Naive thymus-derived CD8-positive, alpha-beta T cell (primary cell): ENCODE measurements at regions not wholly inside any gene's neighbourhood (a gene's known extent, or its start where the extent isn't known, plus 50 kb on each side); places are given as distances from the start of the nearest gene placed in this dataset.

ENCODE experiments used
- ATAC-seq, 2 donors: fragments of 150-1000 bp; cut with Tn5 transposase in 1 of 2; sonication (Bioruptor Pico), chemical (Tn5 transposase) in 1 of 2; 1 replicate in 1 of 2; 2 replicates in 1 of 2; pipeline ENCODE4 v1.10.0; 2021; ENCODE audit warnings: mild to moderate bottlenecking in 2 of 2, moderate library complexity in 2 of 2
- POLR2A ChIA-PET: fragments of 350-600 bp; sonication (Branson Sonifier 250); formaldehyde crosslinking; loops from one replicate; lab custom pipeline; 2021; ENCODE audit warnings: antibody characterized with exemption; lab: Charles Lee
- DNase-seq, 10 donors: peaks; one replicate each; pipeline versions ENCODE4 v3.0.0 to v3.0.0-alpha.2; 2020 to 2022
- H3K27ac Mint-ChIP-seq, 10 donors: one replicate each; pipeline ENCODE4 v1.8.0; 2020 to 2022; ENCODE audit warnings: mild to moderate bottlenecking in 10 of 10, mixed read lengths in 10 of 10, moderate library complexity in 4 of 10, inconsistent platforms in 1 of 10
- H3K27me3 Mint-ChIP-seq, 5 donors: one replicate each; pipeline ENCODE4 v1.8.0; 2021 to 2022; ENCODE audit warnings: mixed read lengths in 5 of 5
- H3K36me3 Mint-ChIP-seq, 3 donors: one replicate each; pipeline ENCODE4 v1.8.0; 2020 to 2022; ENCODE audit warnings: mixed read lengths in 3 of 3, mild to moderate bottlenecking in 2 of 3, inconsistent platforms in 1 of 3
- H3K4me1 Mint-ChIP-seq, 4 donors: one replicate each; pipeline ENCODE4 v1.8.0; 2021 to 2022; ENCODE audit warnings: mixed read lengths in 4 of 4
- H3K4me3 Mint-ChIP-seq, 10 donors: one replicate each; pipeline ENCODE4 v1.8.0; 2020 to 2022; ENCODE audit warnings: mild to moderate bottlenecking in 10 of 10, mixed read lengths in 10 of 10, moderate library complexity in 6 of 10, inconsistent platforms in 1 of 10
- H3K9me3 Mint-ChIP-seq, 9 donors: one replicate each; pipeline ENCODE4 v1.8.0; 2020 to 2022; ENCODE audit warnings: mixed read lengths in 9 of 9, mild to moderate bottlenecking in 3 of 9, inconsistent platforms in 1 of 9, moderate library complexity in 1 of 9

DNA sequence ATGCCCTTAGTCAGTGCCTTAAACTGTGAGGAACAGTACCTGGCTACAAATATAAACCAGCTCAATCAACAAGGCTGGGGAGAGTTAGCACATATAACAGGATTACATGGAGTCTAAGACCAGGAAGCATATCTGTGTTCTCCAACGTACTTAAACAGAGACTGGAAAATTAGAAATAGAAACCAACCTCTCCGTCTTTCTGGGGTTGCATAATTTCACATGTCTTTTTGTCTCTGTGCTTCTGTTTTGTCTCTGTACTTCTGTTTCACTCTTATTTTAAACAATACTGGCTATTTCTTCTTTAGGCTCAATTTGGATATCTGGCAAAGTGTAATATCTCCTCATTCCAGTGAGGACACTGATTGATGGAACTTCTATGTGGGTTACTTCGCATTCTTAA is 749.0 kb upstream of the ZEB2 start:
- POLR2A ChIA-PET, result no interaction called here
- H3K27me3 Mint-ChIP-seq, result peaks cover 7 to 11% (median 9%) of the 10 kb centered on the region in 5 donors
- no peak overlapping the region for H3K27ac Mint-ChIP-seq
- H3K4me3 Mint-ChIP-seq, result no peak overlapping the region
- peaks cover 0 to 17% (median 0%) of the 10 kb centered on the region in 3 donors for H3K36me3 Mint-ChIP-seq
- DNase-seq, result no peak
- peaks cover 0 to 23% (median 7%) of the 10 kb centered on the region in 9 donors for H3K9me3 Mint-ChIP-seq
- ATAC-seq, result no peak
- no peaks in the 10 kb centered on the region for H3K4me1 Mint-ChIP-seq

DNA sequence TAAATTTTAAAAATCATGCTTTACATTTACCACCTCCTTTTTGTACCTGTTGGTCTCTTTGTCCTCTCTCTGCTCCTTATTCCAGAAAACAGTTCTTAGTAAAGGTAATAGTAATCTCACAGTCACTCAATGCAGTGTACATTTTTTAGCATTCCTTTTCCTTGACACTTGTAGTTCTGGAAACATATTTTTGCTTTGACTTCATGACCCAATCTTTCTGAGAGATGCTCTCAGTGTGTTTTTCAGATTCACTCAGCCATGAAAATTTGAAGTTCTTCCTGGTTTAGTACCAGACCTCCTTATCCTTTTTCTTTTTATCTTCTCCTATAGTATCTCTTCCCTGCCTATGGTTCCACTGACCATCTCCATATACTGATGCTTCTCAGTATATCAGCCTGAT is 747.5 kb upstream of the ZEB2 start:
- ATAC-seq, result no peak
- peaks cover 0 to 7% (median 0%) of the 10 kb centered on the region in 3 donors for H3K36me3 Mint-ChIP-seq

DNA sequence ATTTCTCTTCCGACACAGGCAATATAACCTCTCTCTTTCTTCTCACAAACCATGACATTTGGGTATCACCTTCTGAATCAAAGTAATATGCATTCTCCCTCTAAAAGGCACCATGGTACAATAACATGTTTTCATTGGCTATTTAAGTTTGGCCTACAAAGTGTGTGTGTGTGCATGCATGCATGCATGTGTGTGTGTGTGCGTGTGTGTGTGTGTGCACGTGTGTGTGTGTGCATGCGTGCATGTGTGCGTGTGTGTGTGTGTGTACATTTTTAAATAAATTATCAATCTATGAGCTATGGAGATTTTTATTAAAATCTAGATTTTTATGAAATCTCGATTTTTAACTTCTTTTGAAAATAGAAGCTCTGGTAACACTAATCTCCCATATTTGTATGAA is 745.3 kb upstream of the ZEB2 start:
- Mint-ChIP-seq H3K27ac (no peak overlapping the region), H3K36me3 (no peaks in the 10 kb centered on the region), H3K4me3 (no peak overlapping the region), H3K27me3 (peaks cover 7 to 20% (median 13%) of the 10 kb centered on the region in 5 donors), H3K4me1 (no peaks in the 10 kb centered on the region), H3K9me3 (peaks cover 0 to 2% (median 0%) of the 10 kb centered on the region in 9 donors)
- POLR2A ChIA-PET, result no interaction called here
- ATAC-seq (no peak), DNase-seq (no peak)

More for the DNA sequence above, 747.5 kb upstream of the ZEB2 start:
- no peak overlapping the region for H3K4me3 Mint-ChIP-seq
- no peak overlapping the region for H3K27ac Mint-ChIP-seq
- H3K27me3 Mint-ChIP-seq, result peaks cover 7 to 12% (median 10%) of the 10 kb centered on the region in 5 donors
- peaks cover 0 to 12% (median 5%) of the 10 kb centered on the region in 9 donors for H3K9me3 Mint-ChIP-seq
- POLR2A ChIA-PET, result no interaction called here
- H3K4me1 Mint-ChIP-seq, result no peaks in the 10 kb centered on the region
- DNase-seq, result no peak

DNA sequence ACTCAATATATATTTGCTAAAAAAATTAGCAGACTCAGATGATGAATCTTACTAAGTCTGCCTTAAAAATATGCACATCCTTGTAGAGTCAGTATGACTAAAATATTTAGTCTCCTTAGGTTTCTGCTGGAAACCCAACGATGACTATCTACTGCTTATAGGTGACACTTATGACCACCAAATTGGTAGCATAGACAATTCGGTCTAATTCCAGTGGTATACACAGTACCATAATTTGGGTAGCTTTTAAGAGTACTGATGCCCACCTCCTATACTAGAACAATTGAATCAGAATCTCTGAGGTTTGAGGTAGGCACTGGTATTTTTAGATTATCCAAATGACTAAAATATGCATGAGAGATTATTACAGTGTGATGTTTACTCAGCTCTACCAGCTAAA is 740.8 kb upstream of the ZEB2 start:
- no peak for ATAC-seq
- Mint-ChIP-seq H3K4me1 (peaks cover 6 to 11% (median 8%) of the 10 kb centered on the region in 4 donors), H3K9me3 (peaks cover 0 to 3% (median 0%) of the 10 kb centered on the region in 9 donors), H3K36me3 (no peaks in the 10 kb centered on the region), H3K4me3 (no peak overlapping the region), H3K27ac (no peak overlapping the region), H3K27me3 (peaks cover 7 to 41% (median 18%) of the 10 kb centered on the region in 5 donors)
- POLR2A ChIA-PET, result no interaction called here
- no peak for DNase-seq

DNA sequence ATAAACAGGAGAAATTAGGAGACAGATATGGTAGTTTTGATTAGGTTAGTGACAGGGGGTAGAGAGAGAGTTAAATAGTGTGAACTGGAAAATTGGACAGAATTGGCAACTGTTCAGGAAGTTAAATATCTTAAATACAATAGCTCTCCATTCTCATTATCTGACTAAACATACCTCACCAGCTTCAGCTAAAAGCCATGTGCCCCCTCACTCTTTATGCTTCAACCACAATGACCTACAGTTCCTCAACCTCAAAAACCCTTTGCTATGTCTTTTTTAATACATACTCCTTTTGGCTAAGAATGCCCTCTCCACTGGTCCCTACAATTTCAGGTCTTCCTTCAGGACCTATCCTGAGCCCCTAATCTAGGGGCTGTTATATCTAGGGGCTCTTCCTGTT is 740.2 kb upstream of the ZEB2 start:
- H3K9me3 Mint-ChIP-seq, result peaks cover 0 to 3% (median 0%) of the 10 kb centered on the region in 9 donors
- DNase-seq, result no peak
- H3K4me3 Mint-ChIP-seq, result no peak overlapping the region
- POLR2A ChIA-PET, result no interaction called here
- H3K4me1 Mint-ChIP-seq, result peaks cover 6 to 11% (median 8%) of the 10 kb centered on the region in 4 donors
- H3K27me3 Mint-ChIP-seq, result peaks cover 8 to 40% (median 17%) of the 10 kb centered on the region in 5 donors
- no peak overlapping the region for H3K27ac Mint-ChIP-seq
- no peaks in the 10 kb centered on the region for H3K36me3 Mint-ChIP-seq
- ATAC-seq, result no peak

DNA sequence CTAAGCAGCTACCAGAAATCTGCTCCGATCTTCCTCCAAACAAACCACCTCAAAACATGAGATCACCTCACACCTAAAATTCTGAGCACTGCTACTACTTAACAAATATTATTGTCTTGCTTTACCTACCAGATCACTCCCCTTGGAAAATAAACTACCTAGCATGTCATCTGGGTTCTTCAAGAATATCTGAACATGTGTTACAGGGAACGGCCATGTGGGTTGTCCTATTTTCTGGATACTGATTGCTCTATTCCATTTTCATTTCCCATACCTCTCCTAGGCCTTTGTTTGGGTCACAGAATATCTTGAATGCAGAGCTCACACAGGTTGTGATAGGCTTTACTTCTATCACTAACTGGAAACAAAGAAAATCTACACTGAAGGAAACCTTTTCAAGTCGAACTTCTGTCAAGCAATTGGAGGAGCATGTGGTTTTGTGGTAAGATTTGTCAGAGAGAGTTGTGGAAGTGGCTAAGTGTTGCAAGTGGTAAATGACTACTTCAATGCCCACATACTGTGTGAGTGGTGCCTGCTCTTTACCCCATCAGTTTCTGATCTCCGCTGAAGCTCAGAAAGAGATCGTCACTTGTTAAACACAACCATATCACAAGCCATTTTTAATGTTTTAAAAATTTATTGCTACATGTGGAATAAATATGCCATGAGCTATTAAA is 739.1 kb upstream of the ZEB2 start:
- no peak overlapping the region for H3K4me3 Mint-ChIP-seq

DNA sequence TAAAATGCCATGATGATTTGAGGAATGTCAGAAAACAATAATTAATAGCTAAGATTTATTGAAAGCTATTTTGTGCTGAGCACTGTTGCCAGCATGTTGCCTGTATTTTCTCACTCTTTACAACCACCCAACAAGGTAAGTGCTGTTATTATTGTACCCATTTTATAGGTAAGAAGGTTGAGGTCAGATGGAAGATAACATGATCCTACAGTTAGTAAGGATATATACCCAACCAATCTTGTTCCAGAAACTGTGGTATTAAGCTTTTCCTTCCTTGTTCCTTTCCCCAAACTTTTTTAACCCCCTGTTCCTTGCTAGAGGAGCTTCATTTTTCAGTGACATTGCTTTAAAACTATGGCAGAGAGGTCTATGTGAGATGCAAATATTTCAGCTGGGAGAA is 738.0 kb upstream of the ZEB2 start:
- no peak overlapping the region for H3K4me3 Mint-ChIP-seq
- ATAC-seq (no peak), DNase-seq (no peak)
- no peak overlapping the region for H3K27ac Mint-ChIP-seq
- peaks cover 13 to 46% (median 17%) of the 10 kb centered on the region in 5 donors for H3K27me3 Mint-ChIP-seq
- peaks cover 0 to 11% (median 0%) of the 10 kb centered on the region in 9 donors for H3K9me3 Mint-ChIP-seq
- H3K4me1 Mint-ChIP-seq, result peaks cover 6 to 11% (median 8%) of the 10 kb centered on the region in 4 donors
- H3K36me3 Mint-ChIP-seq, result no peaks in the 10 kb centered on the region
- POLR2A ChIA-PET, result no interaction called here

More for the DNA sequence above, 739.1 kb upstream of the ZEB2 start:
- Mint-ChIP-seq H3K27ac (no peak overlapping the region), H3K9me3 (peaks cover 0 to 11% (median 0%) of the 10 kb centered on the region in 9 donors), H3K4me1 (peaks cover 6 to 11% (median 8%) of the 10 kb centered on the region in 4 donors), H3K27me3 (peaks cover 10 to 44% (median 15%) of the 10 kb centered on the region in 5 donors), H3K36me3 (no peaks in the 10 kb centered on the region)
- peak in 5 of 10 donors; percentile 1 to 68 (median 49) for DNase-seq
- POLR2A ChIA-PET, result no interaction called here
- ATAC-seq, result peak; percentile 65 to 92

DNA sequence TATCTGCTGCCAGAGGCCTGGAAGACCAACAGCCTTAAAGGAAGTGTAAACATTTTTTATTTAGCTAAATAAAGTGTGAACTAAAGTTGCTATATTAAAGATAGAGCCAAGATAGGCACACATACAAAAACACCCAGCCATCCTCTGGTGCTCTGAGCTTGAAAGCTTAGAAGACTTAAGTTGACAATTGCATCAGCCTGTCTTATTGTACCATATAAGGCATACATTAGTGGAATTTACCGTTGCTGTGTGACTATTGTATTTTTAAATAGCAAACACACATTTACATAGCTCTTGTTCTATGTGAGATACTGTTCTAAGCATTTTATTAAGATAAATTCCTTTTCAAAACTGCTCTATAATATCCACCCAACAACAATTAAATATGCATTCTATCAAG is 736.6 kb upstream of the ZEB2 start:
- ATAC-seq (no peak), DNase-seq (no peak)
- Mint-ChIP-seq H3K36me3 (no peaks in the 10 kb centered on the region), H3K4me3 (no peak overlapping the region), H3K27ac (no peak overlapping the region), H3K27me3 (peaks cover 12 to 45% (median 17%) of the 10 kb centered on the region in 5 donors), H3K9me3 (peaks cover 0 to 11% (median 0%) of the 10 kb centered on the region in 9 donors), H3K4me1 (peaks cover 6 to 11% (median 8%) of the 10 kb centered on the region in 4 donors)
- POLR2A ChIA-PET, result no interaction called here

DNA sequence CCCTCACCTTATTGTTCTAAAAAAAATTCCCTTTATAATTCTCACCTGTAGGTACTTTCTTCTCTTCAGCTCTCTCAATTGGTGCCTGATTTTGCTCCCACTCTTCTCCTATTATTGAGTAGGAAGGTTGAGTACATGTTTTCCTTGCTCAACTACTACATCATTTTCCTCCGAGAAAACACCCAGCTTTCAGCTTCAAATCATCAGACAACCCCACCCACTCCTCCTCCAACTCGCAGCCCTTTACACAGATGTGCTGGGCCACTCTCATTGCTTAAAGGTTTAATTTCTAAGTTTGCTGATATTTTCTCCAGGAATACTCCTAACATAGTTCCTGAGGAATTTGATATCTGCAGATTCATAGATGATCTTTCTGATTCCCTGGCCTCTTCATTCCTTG is 734.4 kb upstream of the ZEB2 start:
- H3K27me3 Mint-ChIP-seq, result peaks cover 12 to 33% (median 26%) of the 10 kb centered on the region in 5 donors
- no peaks in the 10 kb centered on the region for H3K36me3 Mint-ChIP-seq
- peaks cover 0 to 11% (median 0%) of the 10 kb centered on the region in 9 donors for H3K9me3 Mint-ChIP-seq
- no peak overlapping the region for H3K4me3 Mint-ChIP-seq
- ATAC-seq, result no peak
- no peak for DNase-seq
- peaks cover 3 to 8% (median 7%) of the 10 kb centered on the region in 4 donors for H3K4me1 Mint-ChIP-seq
- POLR2A ChIA-PET, result no interaction called here
- no peak overlapping the region for H3K27ac Mint-ChIP-seq

DNA sequence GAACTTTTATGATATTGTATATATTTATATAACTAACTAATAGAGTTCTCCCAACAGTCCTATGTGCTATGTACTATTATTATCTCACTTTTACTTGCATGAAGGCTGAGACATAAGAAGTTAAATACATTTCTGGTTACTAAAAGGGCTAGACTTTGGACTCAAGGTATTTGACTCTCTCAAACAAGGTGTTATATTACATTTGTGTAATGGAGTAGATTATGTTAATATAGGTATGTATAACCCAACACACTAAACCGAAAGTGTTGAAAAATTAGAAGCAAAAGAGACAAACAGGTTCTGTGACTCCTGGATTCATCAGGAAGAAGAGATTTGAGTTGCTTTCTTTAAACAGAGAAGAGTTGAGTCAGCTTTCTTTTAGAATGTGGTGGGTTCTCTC is 733.6 kb upstream of the ZEB2 start:
- DNase-seq (no peak), ATAC-seq (no peak)
- peaks cover 14 to 28% (median 26%) of the 10 kb centered on the region in 5 donors for H3K27me3 Mint-ChIP-seq
- peaks cover 0 to 11% (median 0%) of the 10 kb centered on the region in 9 donors for H3K9me3 Mint-ChIP-seq
- H3K36me3 Mint-ChIP-seq, result no peaks in the 10 kb centered on the region
- H3K4me3 Mint-ChIP-seq, result no peak overlapping the region
- peaks cover 0 to under 1% (median 0%) of the 10 kb centered on the region in 4 donors for H3K4me1 Mint-ChIP-seq
- H3K27ac Mint-ChIP-seq, result no peak overlapping the region
- POLR2A ChIA-PET, result no interaction called here

DNA sequence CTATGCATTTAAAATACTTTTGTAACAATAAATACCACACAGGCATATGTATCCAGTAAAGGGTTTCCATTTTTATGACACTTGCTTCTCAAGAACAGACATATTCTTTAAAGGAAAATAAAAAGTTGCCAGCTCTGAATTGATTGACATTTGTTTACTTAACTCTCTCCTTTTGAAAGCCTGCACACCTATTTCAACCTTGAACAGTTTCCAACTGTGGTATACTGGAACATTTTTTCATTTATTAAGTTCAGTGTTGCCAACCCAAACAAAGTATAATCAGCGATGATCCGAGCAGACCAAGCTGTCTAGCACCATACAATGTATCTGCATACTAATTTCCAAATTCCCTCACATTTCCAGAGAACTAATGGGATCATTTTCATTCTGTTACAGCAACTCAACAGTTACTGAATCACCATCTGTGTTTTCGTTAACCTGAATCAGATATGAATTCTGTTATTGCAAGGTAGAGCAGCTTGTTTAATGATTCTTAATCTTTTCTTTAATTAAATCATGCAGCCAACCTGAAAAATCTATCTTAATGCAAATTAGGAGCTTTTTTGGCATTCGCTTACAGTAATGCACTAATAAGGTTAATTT is 725.5 kb upstream of the ZEB2 start:
- Mint-ChIP-seq H3K27me3 (peaks cover 11 to 35% (median 15%) of the 10 kb centered on the region in 5 donors), H3K9me3 (peaks cover 0 to 2% (median 0%) of the 10 kb centered on the region in 9 donors), H3K36me3 (no peaks in the 10 kb centered on the region), H3K4me3 (no peak overlapping the region), H3K4me1 (no peaks in the 10 kb centered on the region), H3K27ac (no peak overlapping the region)
- POLR2A ChIA-PET, result no interaction called here
- ATAC-seq (no peak), DNase-seq (no peak)

DNA sequence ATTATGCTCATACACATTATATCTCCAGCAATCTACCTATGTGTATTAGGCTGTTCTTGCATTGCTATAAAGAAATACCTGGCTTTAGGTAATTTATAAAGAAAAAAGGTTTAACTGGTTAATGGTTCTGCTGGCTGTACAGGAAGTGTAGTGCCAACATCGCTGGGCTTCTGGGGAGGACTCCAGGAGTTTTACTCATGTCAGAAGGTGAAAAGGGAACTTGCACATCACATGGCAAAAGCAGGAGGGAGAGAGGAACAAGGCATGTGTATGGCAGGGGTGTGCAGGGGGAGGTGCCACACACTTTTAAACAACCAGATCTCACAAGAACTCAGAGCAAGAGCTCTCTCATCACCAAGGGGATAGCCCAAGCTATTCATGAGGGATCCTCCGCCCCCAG is 715.4 kb upstream of the ZEB2 start:
- Mint-ChIP-seq H3K9me3 (no peaks in the 10 kb centered on the region), H3K36me3 (peaks cover 0 to 2% (median 0%) of the 10 kb centered on the region in 3 donors), H3K4me3 (no peak overlapping the region), H3K4me1 (peaks cover 0 to 2% (median 0%) of the 10 kb centered on the region in 4 donors), H3K27me3 (peaks cover 1 to 11% (median 4%) of the 10 kb centered on the region in 5 donors), H3K27ac (peak overlapping the region in 1 of 10 donors; percentile 35)
- DNase-seq (no peak), ATAC-seq (no peak)
- POLR2A ChIA-PET, result no interaction called here

DNA sequence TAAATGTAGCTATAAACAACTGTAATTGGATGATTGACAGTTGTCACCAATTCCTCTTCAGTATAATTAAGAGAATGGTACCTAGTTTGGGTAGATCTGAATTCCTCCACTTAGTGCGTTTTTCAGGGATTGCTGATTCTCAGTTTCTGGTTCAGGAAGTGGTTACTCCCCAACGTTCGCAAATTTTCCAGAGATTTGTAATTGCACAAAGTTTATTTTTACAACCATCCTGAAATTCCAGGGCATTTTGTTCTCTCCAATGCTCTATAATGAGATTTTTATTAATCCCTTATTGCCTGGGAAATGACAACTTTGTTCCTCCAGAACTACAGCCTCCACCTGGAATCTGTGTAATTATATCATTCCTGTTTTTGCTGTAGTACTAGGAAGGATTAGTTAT is 710.6 kb upstream of the ZEB2 start:
- H3K27me3 Mint-ChIP-seq, result peaks cover 0 to 11% (median 5%) of the 10 kb centered on the region in 5 donors
- ATAC-seq, result no peak
- no peak overlapping the region for H3K4me3 Mint-ChIP-seq
- H3K4me1 Mint-ChIP-seq, result peaks cover 0 to 2% (median 0%) of the 10 kb centered on the region in 4 donors
- H3K27ac Mint-ChIP-seq, result no peak overlapping the region
- POLR2A ChIA-PET, result no interaction called here
- no peak for DNase-seq
- H3K36me3 Mint-ChIP-seq, result no peaks in the 10 kb centered on the region
- no peaks in the 10 kb centered on the region for H3K9me3 Mint-ChIP-seq
